Inferior parietal cortex (tissue), 1 donor: ENCODE measurements at regions not wholly inside any gene's neighbourhood (a gene's known extent, or its start where the extent isn't known, plus 50 kb on each side); places are given as distances from the start of the nearest gene placed in this dataset.

Experiments used
- DNase-seq: peaks from one replicate; pipeline ENCODE4 v3.0.0-alpha.2; 2016; ENCODE audit errors: extremely low spot score

GRCh38 chr14:95413289-95414215, 93.8 kb upstream of the CLMN start:
- DNase-seq = no peak

GRCh38 chr14:95410838-95411237, 91.1 kb upstream of the CLMN start:
- no peak for DNase-seq

- DNase-seq = peak; percentile 38
Observed at GRCh38 chr14:95409477-95410272, 90.0 kb upstream of the CLMN start.

- DNase-seq = peak; percentile 19
Observed at GRCh38 chr14:95408731-95409476, 89.2 kb upstream of the CLMN start.

- no peak for DNase-seq
Observed at GRCh38 chr14:95407354-95407753, 87.6 kb upstream of the CLMN start.

- no peak for DNase-seq
Observed at GRCh38 chr14:95406756-95407277, 87.1 kb upstream of the CLMN start.

GRCh38 chr14:95404583-95404982, 84.9 kb upstream of the CLMN start:
- DNase-seq = no peak

- DNase-seq = peak; percentile 26
Observed at GRCh38 chr14:95402578-95402977, 82.9 kb upstream of the CLMN start.

GRCh38 chr14:95402176-95402575, 82.5 kb upstream of the CLMN start:
- no peak for DNase-seq

GRCh38 chr14:95398630-95399547, 79.2 kb upstream of the CLMN start:
- DNase-seq = no peak

- DNase-seq = no peak
Observed at GRCh38 chr14:95397325-95397724, 77.6 kb upstream of the CLMN start.

GRCh38 chr14:95396221-95396620, 76.5 kb upstream of the CLMN start:
- DNase-seq = no peak

GRCh38 chr14:95395098-95395737, 75.5 kb upstream of the CLMN start:
- no peak for DNase-seq

GRCh38 chr14:95394297-95395097, 74.8 kb upstream of the CLMN start:
- no peak for DNase-seq

- no peak for DNase-seq
Observed at GRCh38 chr14:95392841-95393240, 73.1 kb upstream of the CLMN start.

GRCh38 chr14:95391331-95391730, 71.6 kb upstream of the CLMN start:
- no peak for DNase-seq

- DNase-seq = no peak
Observed at GRCh38 chr14:95389471-95390011, 69.8 kb upstream of the CLMN start.

GRCh38 chr14:95388699-95389098, 69.0 kb upstream of the CLMN start:
- DNase-seq = no peak

GRCh38 chr14:95387826-95388445, 68.2 kb upstream of the CLMN start:
- DNase-seq = no peak
